IMR-90 (cell line): ENCODE measurements at regions not wholly inside any gene's neighbourhood (a gene's known extent, or its start where the extent isn't known, plus 50 kb on each side); places are given as distances from the start of the nearest gene placed in this dataset.

Source experiments
- ATAC-seq: fragments of 200-7000 bp; cut with Tn5 transposase; 2 replicates; pipeline ENCODE4 v1.9.1; 2020; ENCODE audit warnings: low read depth, mild to moderate bottlenecking, moderate library complexity
- BruUV-seq: library from RNA; stranded (reverse); fragments of 400-500 nt; replicated peaks from 2 replicates; lab custom pipeline; 2021; lab: Mats Ljungman, UMichigan
- CTCF ChIA-PET: fragments of 300-600 bp; formaldehyde crosslinking; extraction: SDS; loops from one replicate; lab custom pipeline; 2021; ENCODE audit warnings: antibody characterized with exemption; lab: Yijun Ruan, JAX
- POLR2A ChIA-PET: fragments of 300-600 bp; sonication (Branson Sonifier 250); formaldehyde crosslinking; loops from one replicate; lab custom pipeline; 2022; ENCODE audit warnings: antibody characterized with exemption; ENCODE audit not compliant: unreplicated experiment; lab: Charles Lee
- DNase-seq: peaks from one replicate; pipeline ENCODE4 v3.0.0; 2013
- H2AFZ ChIP-seq: replicated peaks from 2 replicates; pipeline ENCODE3; 2013; ENCODE audit warnings: low read length, mild to moderate bottlenecking; ENCODE audit not compliant: poor library complexity
- H2AK5ac ChIP-seq: 2 replicates; pipeline ENCODE4 v1.6.1; 2013; ENCODE audit warnings: low read depth, low read length, inconsistent platforms
- H2AK9ac ChIP-seq: replicated peaks from 2 replicates; pipeline ENCODE3; 2013; ENCODE audit warnings: mild to moderate bottlenecking, low read depth, low read length, moderate library complexity; ENCODE audit not compliant: poor library complexity
- H2BK120ac ChIP-seq: 2 replicates; pipeline ENCODE4 v1.6.1; 2013; ENCODE audit warnings: low read depth, low read length, inconsistent platforms
- H2BK15ac ChIP-seq: 3 replicates; pipeline ENCODE4 v1.6.1; 2013; ENCODE audit warnings: low read depth, low read length, inconsistent platforms
- H2BK20ac ChIP-seq: 2 replicates; pipeline ENCODE4 v1.6.1; 2013; ENCODE audit warnings: low read depth, mild to moderate bottlenecking, inconsistent platforms, low read length, moderate library complexity
- H2BK5ac ChIP-seq: 2 replicates; pipeline ENCODE4 v1.6.1; 2013; ENCODE audit warnings: mild to moderate bottlenecking, low read depth, low read length, inconsistent platforms; ENCODE audit not compliant: poor library complexity, severe bottlenecking
- H3K14ac ChIP-seq: replicated peaks from 2 replicates; pipeline ENCODE4 v1.6.1; 2013; ENCODE audit warnings: low read depth, low read length, inconsistent platforms
- H3K18ac ChIP-seq: 2 replicates; pipeline ENCODE4 v1.6.1; 2013; ENCODE audit warnings: low read depth, low read length, control low read depth
- H3K23ac ChIP-seq: 2 replicates; pipeline ENCODE4 v1.6.1; 2013; ENCODE audit warnings: low read depth, low read length, inconsistent platforms
- H3K27ac ChIP-seq: 2 replicates; pipeline ENCODE4 v1.5.1; 2013; ENCODE audit warnings: mild to moderate bottlenecking, control low read depth, low read length; ENCODE audit not compliant: insufficient read depth
- H3K27me3 ChIP-seq: 2 replicates; pipeline ENCODE4 v1.6.1; 2013; ENCODE audit warnings: low read length; ENCODE audit not compliant: control insufficient read depth, insufficient read depth
- H3K36me3 ChIP-seq: 2 replicates; pipeline ENCODE4 v1.6.1; 2013; ENCODE audit warnings: low read length, mixed read lengths; ENCODE audit not compliant: control insufficient read depth, insufficient read depth
- H3K4ac ChIP-seq: 2 replicates; pipeline ENCODE4 v1.6.1; 2013; ENCODE audit warnings: low read depth, low read length, inconsistent platforms
- H3K4me1 ChIP-seq: 2 replicates; pipeline ENCODE4 v1.6.1; 2013; ENCODE audit warnings: low read length, mixed read lengths; ENCODE audit not compliant: control insufficient read depth, insufficient read depth
- H3K4me2 ChIP-seq: 2 replicates; pipeline ENCODE4 v1.6.1; 2013; ENCODE audit warnings: low read depth, mild to moderate bottlenecking, control low read depth, low read length, moderate library complexity
- H3K4me3 ChIP-seq: 2 replicates; pipeline ENCODE4 v1.5.1; 2013; ENCODE audit warnings: low read depth, mild to moderate bottlenecking, control low read depth, low read length, moderate library complexity; ENCODE audit not compliant: insufficient read depth
- H3K56ac ChIP-seq: 2 replicates; pipeline ENCODE4 v1.6.1; 2013; ENCODE audit warnings: low read length, inconsistent platforms; ENCODE audit not compliant: insufficient read depth; ENCODE audit errors: extremely low read depth
- H3K79me1 ChIP-seq, 2 experiments: 2 replicates each; pipeline ENCODE4 v1.6.1; 2013; ENCODE audit warnings: low read length in 2 of 2, inconsistent platforms in 1 of 2, low read depth in 1 of 2
- H3K9ac ChIP-seq: 2 replicates; pipeline ENCODE4 v1.6.1; 2013; ENCODE audit warnings: low read depth, low read length, control low read depth
- H3K9me1 ChIP-seq: 2 replicates; pipeline ENCODE4 v1.6.1; 2013; ENCODE audit warnings: low read length, inconsistent platforms; ENCODE audit not compliant: insufficient read depth
- H3K9me3 ChIP-seq: 2 replicates; pipeline ENCODE4 v1.6.1; 2013; ENCODE audit warnings: low read length; ENCODE audit not compliant: control insufficient read depth, insufficient read depth
- H4K20me1 ChIP-seq: 2 replicates; pipeline ENCODE4 v1.6.1; 2013; ENCODE audit warnings: low read length, inconsistent platforms; ENCODE audit not compliant: insufficient read depth
- H4K5ac ChIP-seq: 2 replicates; pipeline ENCODE4 v1.6.1; 2013; ENCODE audit warnings: mild to moderate bottlenecking, low read depth, low read length, control low read depth
- H4K8ac ChIP-seq, 2 experiments: 2 replicates each; pipeline ENCODE4 v1.6.1; 2013; ENCODE audit warnings: low read depth in 2 of 2, low read length in 2 of 2, control low read depth in 1 of 2, inconsistent platforms in 1 of 2
- H4K91ac ChIP-seq: 2 replicates; pipeline ENCODE4 v1.6.1; 2013; ENCODE audit warnings: low read depth, low read length, inconsistent platforms; ENCODE audit not compliant: insufficient read depth
- BHLHE40 ChIP-seq: fragments of 150-350 bp; IDR thresholded peaks from 2 replicates; pipeline ENCODE4 v1.6.1; 2016; ENCODE audit warnings: mild to moderate bottlenecking, low read depth, low read length
- CEBPB ChIP-seq: IDR thresholded peaks from 2 replicates; pipeline ENCODE4 v1.6.1; 2012; ENCODE audit warnings: low read depth, low read length, improper control_type of control experiment
- CHD1 ChIP-seq: IDR thresholded peaks from 2 replicates; pipeline ENCODE4 v1.6.1; 2012; ENCODE audit warnings: low read depth, low read length, improper control_type of control experiment
- FOS ChIP-seq: fragments of 150-350 bp; IDR thresholded peaks from 2 replicates; pipeline ENCODE4 v1.6.1; 2016; ENCODE audit warnings: low read depth, low read length
- MAFK ChIP-seq: IDR thresholded peaks from 2 replicates; pipeline ENCODE4 v1.6.1; 2012; ENCODE audit warnings: low read depth, low read length, improper control_type of control experiment
- MAZ ChIP-seq: IDR thresholded peaks from 2 replicates; pipeline ENCODE4 v1.6.1; 2012; ENCODE audit warnings: low read depth, mild to moderate bottlenecking, low read length, improper control_type of control experiment, moderate library complexity, borderline replicate concordance
- MXI1 ChIP-seq: IDR thresholded peaks from 2 replicates; pipeline ENCODE4 v1.6.1; 2012; ENCODE audit warnings: low read depth, mild to moderate bottlenecking, low read length, moderate library complexity, borderline replicate concordance
- NFE2L2 ChIP-seq: fragments of 150-350 bp; IDR thresholded peaks from 2 replicates; pipeline ENCODE4 v1.6.1; 2016; ENCODE audit warnings: low read depth, mild to moderate bottlenecking, low read length
- POLR2A ChIP-seq: IDR thresholded peaks from 2 replicates; pipeline ENCODE4 v1.6.1; 2012; ENCODE audit warnings: mild to moderate bottlenecking, low read depth, low read length
- RAD21 ChIP-seq: IDR thresholded peaks from 2 replicates; pipeline ENCODE4 v1.6.1; 2012; ENCODE audit warnings: low read length, improper control_type of control experiment
- RCOR1 ChIP-seq: IDR thresholded peaks from 2 replicates; pipeline ENCODE4 v1.6.1; 2012; ENCODE audit warnings: mild to moderate bottlenecking, low read length, improper control_type of control experiment; ENCODE audit not compliant: insufficient replicate concordance
- RFX5 ChIP-seq: IDR thresholded peaks from 2 replicates; pipeline ENCODE4 v1.8.0; 2012; ENCODE audit warnings: low read depth, mild to moderate bottlenecking, low read length, moderate library complexity
- SMC3 ChIP-seq: fragments of 150-350 bp; IDR thresholded peaks from 2 replicates; pipeline ENCODE4 v1.6.1; 2016; ENCODE audit warnings: low read depth, mild to moderate bottlenecking, antibody characterized with exemption, low read length, moderate library complexity
- WGBS, 2 experiments: methylation state at CpG; one replicate each; pipeline versions ENCODE4 v1.1.5 to v1.1.7; 2013; ENCODE audit warnings: missing lambda C conversion rate in 2 of 2; ENCODE audit not compliant: insufficient read length in 1 of 2; ENCODE audit errors: extremely low coverage in 2 of 2; 5-methylcytosine and 5-hydroxymethylcytosine counted together
- dilution Hi-C: fragments of 300-500 bp; cut with HindIII; formaldehyde crosslinking; loops from one replicate; pipeline ENCODE4 v1.14.3; 2018; ENCODE audit warnings: low sequenced_read_pairs; ENCODE audit not compliant: unreplicated experiment
- in situ Hi-C: fragments of 300-500 bp; cut with MboI; formaldehyde crosslinking; loops from 3 replicates; pipeline ENCODE4 v1.14.3; 2019; ENCODE audit warnings: low sequenced_read_pairs, inconsistent platforms, mixed read lengths
- intact Hi-C: fragments of 100-400 bp; cut with micrococcal nuclease; formaldehyde crosslinking; loops from 2 replicates; pipeline ENCODE4 v1.10.0; 2022
- TF ChIP-seq, protein P1 (sequence below): conservative IDR thresholded peaks from 2 replicates; pipeline ENCODE4 v1.5.1; 2012; ENCODE audit warnings: mild to moderate bottlenecking, low read depth, low read length, improper control_type of control experiment
- TF ChIP-seq, protein P2 (sequence below): fragments of 150-350 bp; IDR thresholded peaks from 2 replicates; pipeline ENCODE4 v1.6.1; 2017; ENCODE audit warnings: mild to moderate bottlenecking, antibody characterized with exemption, low read length, low read depth
- TF ChIP-seq, protein P3 (sequence below): fragments of 150-350 bp; IDR thresholded peaks from 2 replicates; pipeline ENCODE4 v1.6.1; 2016; ENCODE audit warnings: low read depth, mild to moderate bottlenecking, low read length, moderate library complexity, borderline replicate concordance

DNA sequence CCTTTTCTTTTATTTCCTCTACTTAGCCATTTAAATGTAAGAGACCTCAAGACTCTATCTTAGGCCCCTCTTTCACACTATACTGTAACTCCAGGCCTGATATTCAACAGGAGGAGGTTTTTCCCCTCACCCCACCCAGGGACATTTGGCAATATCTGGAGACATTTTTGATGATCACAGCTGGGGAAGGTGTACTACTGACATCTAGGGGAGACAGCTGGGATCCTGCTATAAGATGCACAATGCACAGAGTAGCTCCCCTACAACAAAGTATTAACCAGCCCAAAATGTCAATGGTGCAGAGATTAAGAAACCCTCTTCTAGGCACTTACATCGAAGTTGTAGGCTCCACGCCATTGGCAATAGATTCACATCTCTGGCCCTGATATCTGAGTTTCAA lies 517.5 kb upstream of the UBE2E2 start:
- Histone ChIP-seq H2AK5ac (no peak overlapping the region), H3K4me2 (no peak overlapping the region), H3K27me3 (no peaks in the 10 kb centered on the region), H3K4me3 (no peak overlapping the region), H3K14ac (no peak overlapping the region), H3K79me1 (no peaks in the 10 kb centered on the region), H3K23ac (no peak overlapping the region), H3K4me1 (no peaks in the 10 kb centered on the region), H3K56ac (no peak overlapping the region), H3K9me3 (peaks cover 5% of the 10 kb centered on the region; the same call in 1 of the 2 replicates), H4K20me1 (no peaks in the 10 kb centered on the region), H3K9me1 (no peaks in the 10 kb centered on the region), H3K27ac (no peak overlapping the region), H4K5ac (no peak overlapping the region), H2BK20ac (no peak overlapping the region), H2BK15ac (no peak overlapping the region), H3K9ac (no peak overlapping the region), H4K91ac (no peak overlapping the region), H2BK120ac (no peak overlapping the region), H2BK5ac (no peak overlapping the region), H3K36me3 (no peaks in the 10 kb centered on the region), H2AK9ac (no peak overlapping the region), H4K8ac (no peak overlapping the region), H3K18ac (no peak overlapping the region), H3K4ac (no peak overlapping the region), H2AFZ (no peak overlapping the region)
- dilution Hi-C loops = no loop called here
- in situ Hi-C loops = no loop called here
- BruUV-seq = no TSS peak
- TF ChIP-seq CHD1 (no peak), SMC3 (no peak), RFX5 (no peak), MAFK (no peak), MAZ (no peak), BHLHE40 (no peak), CEBPB (no peak), MXI1 (no peak), RCOR1 (no peak), NFE2L2 (no peak), FOS (no peak), RAD21 (no peak), POLR2A (no peak)
- TF ChIP-seq, protein P1, sequence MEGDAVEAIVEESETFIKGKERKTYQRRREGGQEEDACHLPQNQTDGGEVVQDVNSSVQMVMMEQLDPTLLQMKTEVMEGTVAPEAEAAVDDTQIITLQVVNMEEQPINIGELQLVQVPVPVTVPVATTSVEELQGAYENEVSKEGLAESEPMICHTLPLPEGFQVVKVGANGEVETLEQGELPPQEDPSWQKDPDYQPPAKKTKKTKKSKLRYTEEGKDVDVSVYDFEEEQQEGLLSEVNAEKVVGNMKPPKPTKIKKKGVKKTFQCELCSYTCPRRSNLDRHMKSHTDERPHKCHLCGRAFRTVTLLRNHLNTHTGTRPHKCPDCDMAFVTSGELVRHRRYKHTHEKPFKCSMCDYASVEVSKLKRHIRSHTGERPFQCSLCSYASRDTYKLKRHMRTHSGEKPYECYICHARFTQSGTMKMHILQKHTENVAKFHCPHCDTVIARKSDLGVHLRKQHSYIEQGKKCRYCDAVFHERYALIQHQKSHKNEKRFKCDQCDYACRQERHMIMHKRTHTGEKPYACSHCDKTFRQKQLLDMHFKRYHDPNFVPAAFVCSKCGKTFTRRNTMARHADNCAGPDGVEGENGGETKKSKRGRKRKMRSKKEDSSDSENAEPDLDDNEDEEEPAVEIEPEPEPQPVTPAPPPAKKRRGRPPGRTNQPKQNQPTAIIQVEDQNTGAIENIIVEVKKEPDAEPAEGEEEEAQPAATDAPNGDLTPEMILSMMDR = no peak
- TF ChIP-seq, protein P2, sequence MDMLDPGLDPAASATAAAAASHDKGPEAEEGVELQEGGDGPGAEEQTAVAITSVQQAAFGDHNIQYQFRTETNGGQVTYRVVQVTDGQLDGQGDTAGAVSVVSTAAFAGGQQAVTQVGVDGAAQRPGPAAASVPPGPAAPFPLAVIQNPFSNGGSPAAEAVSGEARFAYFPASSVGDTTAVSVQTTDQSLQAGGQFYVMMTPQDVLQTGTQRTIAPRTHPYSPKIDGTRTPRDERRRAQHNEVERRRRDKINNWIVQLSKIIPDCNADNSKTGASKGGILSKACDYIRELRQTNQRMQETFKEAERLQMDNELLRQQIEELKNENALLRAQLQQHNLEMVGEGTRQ = no peak
- TF ChIP-seq, protein P3, sequence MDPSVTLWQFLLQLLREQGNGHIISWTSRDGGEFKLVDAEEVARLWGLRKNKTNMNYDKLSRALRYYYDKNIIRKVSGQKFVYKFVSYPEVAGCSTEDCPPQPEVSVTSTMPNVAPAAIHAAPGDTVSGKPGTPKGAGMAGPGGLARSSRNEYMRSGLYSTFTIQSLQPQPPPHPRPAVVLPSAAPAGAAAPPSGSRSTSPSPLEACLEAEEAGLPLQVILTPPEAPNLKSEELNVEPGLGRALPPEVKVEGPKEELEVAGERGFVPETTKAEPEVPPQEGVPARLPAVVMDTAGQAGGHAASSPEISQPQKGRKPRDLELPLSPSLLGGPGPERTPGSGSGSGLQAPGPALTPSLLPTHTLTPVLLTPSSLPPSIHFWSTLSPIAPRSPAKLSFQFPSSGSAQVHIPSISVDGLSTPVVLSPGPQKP = no peak
- intact Hi-C loops = no loop called here
- CTCF ChIA-PET = no interaction called here
- POLR2A ChIA-PET = no interaction called here
- no peak for ATAC-seq
- DNase-seq = no peak
- 65% methylated on average over 2 of the region's 2 CpGs; no CpG with 5 or more reads in 1 of the 2 experiments for WGBS, 2 experiments
